HL-60 (cell line): ENCODE measurements at regions not wholly inside any gene's neighbourhood (a gene's known extent, or its start where the extent isn't known, plus 50 kb on each side); places are given as distances from the start of the nearest gene placed in this dataset.

Source experiments
- DNase-seq, 2 experiments: peaks; one replicate each; pipeline ENCODE4 v3.0.0-alpha.2; 2010 to 2020; ENCODE audit warnings: low read depth in 1 of 2, low spot score in 1 of 2
- H3K27ac ChIP-seq: fragments of 250-450 bp; sonication (Bioruptor Pico); replicated peaks from 2 replicates; pipeline ENCODE4 v1.5.1; 2020; ENCODE audit warnings: mild to moderate bottlenecking, moderate library complexity
- H3K27me3 ChIP-seq: fragments of 250-450 bp; sonication (Bioruptor Pico); 2 replicates; pipeline ENCODE4 v1.5.1; 2021; ENCODE audit warnings: mild to moderate bottlenecking, moderate library complexity; ENCODE audit not compliant: insufficient read depth, poor library complexity, severe bottlenecking
- H3K4me3 ChIP-seq: replicated peaks from 2 replicates; pipeline ENCODE4 v1.5.1; 2011; ENCODE audit warnings: mild to moderate bottlenecking, control low read depth, low read length; ENCODE audit not compliant: insufficient read depth
- CTCF ChIP-seq: IDR thresholded peaks from one replicate; pipeline ENCODE4 v1.5.1; 2011; ENCODE audit warnings: low read length, control low read depth, inconsistent platforms; ENCODE audit not compliant: insufficient read depth
- GABPA ChIP-seq: IDR thresholded peaks from 2 replicates; pipeline ENCODE4 v1.6.1; 2012; ENCODE audit warnings: low read depth
- POLR2AphosphoS5 ChIP-seq: IDR thresholded peaks from 2 replicates; pipeline ENCODE4 v1.6.1; 2012; ENCODE audit warnings: low read depth
- REST ChIP-seq: IDR thresholded peaks from 2 replicates; pipeline ENCODE4 v1.6.1; 2012; ENCODE audit warnings: low read depth; ENCODE audit not compliant: insufficient replicate concordance
- SPI1 ChIP-seq: IDR thresholded peaks from 2 replicates; pipeline ENCODE4 v1.6.1; 2012; ENCODE audit warnings: low read depth, mild to moderate bottlenecking, borderline replicate concordance

DNA sequence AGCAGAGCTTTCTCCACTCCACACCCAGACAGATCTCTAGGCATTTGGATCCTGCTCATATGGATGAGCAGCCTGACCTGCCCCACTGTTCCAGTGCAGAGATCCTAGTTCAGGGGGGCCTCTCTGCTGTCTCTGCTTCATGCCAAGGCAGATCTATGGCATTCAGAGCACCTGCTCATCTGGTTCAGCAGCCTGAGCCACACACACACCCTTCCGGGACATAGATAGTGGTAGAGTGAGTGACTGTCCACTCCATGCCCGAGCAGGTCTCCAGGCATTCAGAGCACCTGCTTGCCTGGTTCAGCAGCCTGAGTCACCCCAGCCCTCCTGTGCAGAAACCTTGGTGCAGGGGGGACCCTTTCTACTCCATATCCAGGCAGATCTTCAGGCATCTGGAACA lies 54.3 kb upstream of the ZNF800 start:
- H3K27me3 ChIP-seq = no peaks in the 10 kb centered on the region
- DNase-seq = no peak
- no peak for TF ChIP-seq SPI1
- no peak for TF ChIP-seq CTCF
- TF ChIP-seq REST = no peak
- no peak for TF ChIP-seq GABPA
- no peak for TF ChIP-seq POLR2AphosphoS5
- no peak overlapping the region for H3K4me3 ChIP-seq
- no peak overlapping the region for H3K27ac ChIP-seq
